Hematopoietic multipotent progenitor cell treated with erythropoietin and hydrocortisone succinate and interleukin-3 and kit ligand, for 6 days (in vitro differentiated cells): ENCODE measurements at regions not wholly inside any gene's neighbourhood (a gene's known extent, or its start where the extent isn't known, plus 50 kb on each side); places are given as distances from the start of the nearest gene placed in this dataset.
"Not testable (repeated sequence)": the region's sequence is repeated elsewhere in the genome, so short reads cannot be mapped to it uniquely, and the experiment has no call there.

Experiments
- DNase-seq: peaks from one replicate; pipeline ENCODE4 v3.0.0-alpha.2; 2015

GRCh38 chr2:62325398-62325797 is 129.5 kb downstream of the B3GNT2 start:
- no peak for DNase-seq

GRCh38 chr2:62321380-62322289 is 125.7 kb downstream of the B3GNT2 start:
- no peak for DNase-seq

DNA sequence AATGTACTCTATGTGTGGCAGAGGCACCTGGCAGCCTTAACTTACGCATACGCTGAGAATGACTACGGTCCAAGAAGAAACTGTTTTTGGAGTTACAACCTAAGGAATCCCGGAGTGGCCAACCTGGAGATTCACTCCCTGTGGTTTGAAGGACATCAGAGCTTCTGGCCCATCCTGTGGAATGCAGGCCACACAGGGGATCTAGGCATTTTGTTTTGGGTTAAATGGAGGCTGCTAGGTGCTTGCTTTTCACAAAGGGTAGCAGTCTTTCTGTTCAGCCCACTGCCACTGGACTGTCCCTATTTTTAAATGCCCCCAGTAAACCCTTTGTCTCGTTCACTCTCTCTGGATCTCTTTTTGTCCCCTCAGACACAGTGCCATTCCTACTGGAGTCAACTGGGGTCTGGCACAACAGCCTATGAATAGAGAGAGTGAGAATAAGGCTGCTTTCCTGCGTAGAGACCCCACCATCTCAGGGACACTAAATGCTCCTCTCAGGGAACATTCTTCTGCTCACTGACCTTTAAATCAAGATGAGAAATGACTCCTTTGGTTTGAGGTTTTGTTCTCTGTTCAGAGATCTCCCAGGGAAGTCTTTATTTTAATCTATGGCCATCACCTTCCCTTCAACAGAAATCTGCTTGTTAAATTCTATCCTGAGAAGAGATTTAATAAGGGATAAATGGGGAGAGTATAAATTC is 124.9 kb downstream of the B3GNT2 start:
- DNase-seq, result no peak

- not testable (repeated sequence) for DNase-seq
Observed at GRCh38 chr2:62320137-62320536, 124.2 kb downstream of the B3GNT2 start.

GRCh38 chr2:62319070-62319469 is 123.2 kb downstream of the B3GNT2 start:
- DNase-seq, result no peak

GRCh38 chr2:62315476-62315875 is 119.6 kb downstream of the B3GNT2 start:
- no peak for DNase-seq

- no peak for DNase-seq
Observed at GRCh38 chr2:62314291-62314690, 118.4 kb downstream of the B3GNT2 start.

DNA sequence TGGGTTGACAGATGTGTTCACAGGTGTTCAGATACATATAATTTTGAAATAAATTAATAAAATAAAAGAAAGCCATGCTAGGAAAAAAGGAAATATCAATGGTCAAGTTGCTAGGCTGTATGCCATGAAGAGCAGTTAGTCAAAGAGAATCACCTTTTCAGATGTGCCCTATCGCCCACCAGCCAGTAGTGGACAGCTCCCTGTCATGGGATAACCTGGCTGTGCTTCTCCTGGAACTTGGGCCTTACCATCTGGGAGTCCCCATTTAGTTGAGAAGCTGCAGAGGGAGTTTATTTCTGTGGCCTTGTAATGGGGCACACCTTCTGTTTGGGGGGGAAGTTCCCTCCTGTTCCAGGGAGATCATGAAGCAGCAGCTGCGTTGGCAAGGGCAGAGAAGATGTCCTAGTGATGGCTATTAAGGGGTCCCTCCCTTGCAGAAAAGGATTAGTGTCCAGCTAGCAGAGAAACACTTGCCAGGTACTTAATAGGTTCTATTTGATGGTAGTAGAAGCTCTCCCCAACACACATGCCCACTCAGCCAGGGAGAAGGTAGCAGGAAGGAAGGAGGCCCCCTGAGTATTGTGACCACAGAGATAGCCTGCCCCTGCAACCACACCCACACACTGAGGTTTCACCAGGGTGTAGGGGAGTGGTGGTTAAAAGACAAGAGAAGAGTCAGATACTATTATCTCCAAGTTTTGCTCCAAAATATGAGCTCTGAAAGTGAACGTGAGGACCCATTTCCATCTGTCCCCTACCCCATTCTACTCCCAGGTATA is 117.7 kb downstream of the B3GNT2 start:
- peak; percentile 92 for DNase-seq

- peak; percentile 64 for DNase-seq
Observed at GRCh38 chr2:62309465-62310091, 113.7 kb downstream of the B3GNT2 start.

- DNase-seq, result no peak
Observed at GRCh38 chr2:62309081-62309464, 113.2 kb downstream of the B3GNT2 start.

- peak; percentile 54 for DNase-seq
Observed at GRCh38 chr2:62307469-62308389, 111.8 kb downstream of the B3GNT2 start.

DNA sequence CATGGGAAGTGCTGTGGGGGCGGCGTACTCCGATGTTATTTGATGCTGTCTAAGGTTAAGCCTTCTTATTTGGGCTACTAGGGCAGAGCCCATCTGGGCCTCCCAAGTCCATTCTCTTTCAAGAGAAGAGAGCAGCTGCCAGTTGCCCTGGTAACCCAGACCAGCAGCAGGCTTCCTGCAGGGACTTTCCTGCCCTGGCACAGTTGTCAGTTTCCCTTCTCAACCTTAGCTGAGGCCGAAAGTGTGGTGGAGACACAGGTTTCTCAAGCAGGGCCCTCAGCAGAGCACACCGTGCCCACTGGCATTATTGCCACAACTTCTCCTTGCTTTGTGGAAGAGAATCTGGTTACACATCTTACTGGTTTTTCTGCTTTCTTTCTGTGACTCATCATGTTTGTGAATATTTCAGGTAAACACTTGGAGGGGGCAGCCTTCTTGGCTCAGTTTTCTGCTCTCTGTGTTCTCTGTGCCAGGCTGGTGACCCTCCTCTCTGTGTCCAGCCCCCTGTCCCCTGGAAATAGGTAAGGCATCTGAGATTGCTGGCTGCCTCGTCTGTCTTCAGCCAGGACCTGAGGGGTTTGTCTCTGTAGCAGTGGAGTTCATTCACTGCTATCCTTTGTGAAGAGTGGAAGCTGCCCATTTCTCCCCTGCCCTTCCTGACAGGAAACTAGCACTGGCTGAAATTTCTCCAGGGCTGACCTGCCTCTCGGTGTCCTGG is 111.0 kb downstream of the B3GNT2 start:
- peak; percentile 54 for DNase-seq

- peak; percentile 94 for DNase-seq
Observed at GRCh38 chr2:62305421-62306176, 109.7 kb downstream of the B3GNT2 start.

GRCh38 chr2:62304429-62305417 is 108.8 kb downstream of the B3GNT2 start:
- peak; percentile 97 for DNase-seq

- DNase-seq, result peak; percentile 52
Observed at GRCh38 chr2:62303788-62304187, 107.9 kb downstream of the B3GNT2 start.

GRCh38 chr2:62302631-62303435 is 106.9 kb downstream of the B3GNT2 start:
- DNase-seq, result no peak

DNA sequence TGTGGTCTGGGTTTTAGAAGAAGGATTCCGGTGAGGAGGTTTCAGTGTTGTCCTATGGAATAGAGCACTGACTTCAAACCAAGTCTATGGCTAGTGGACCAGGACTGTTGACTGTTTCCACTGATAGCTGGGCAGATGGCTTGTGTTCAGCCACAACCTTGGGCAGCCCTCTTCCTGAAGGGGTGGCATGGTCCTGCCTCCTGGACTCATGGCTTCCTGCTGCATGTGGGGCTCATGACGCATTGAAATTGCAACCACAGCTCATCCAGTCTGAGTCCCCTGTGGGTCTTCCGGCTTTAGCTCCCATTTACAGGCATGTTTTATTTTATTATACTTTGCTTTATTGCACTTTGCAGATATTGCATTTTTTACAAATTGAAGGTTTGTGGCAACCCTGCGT is 105.0 kb downstream of the B3GNT2 start:
- peak; percentile 79 for DNase-seq

- peak; percentile 91 for DNase-seq
Observed at GRCh38 chr2:62297624-62298010, 101.7 kb downstream of the B3GNT2 start.
